ENCODE measurements at regions not wholly inside any gene's neighbourhood (a gene's known extent, or its start where the extent isn't known, plus 50 kb on each side); places are given as distances from the start of the nearest gene placed in this dataset.

DNA sequence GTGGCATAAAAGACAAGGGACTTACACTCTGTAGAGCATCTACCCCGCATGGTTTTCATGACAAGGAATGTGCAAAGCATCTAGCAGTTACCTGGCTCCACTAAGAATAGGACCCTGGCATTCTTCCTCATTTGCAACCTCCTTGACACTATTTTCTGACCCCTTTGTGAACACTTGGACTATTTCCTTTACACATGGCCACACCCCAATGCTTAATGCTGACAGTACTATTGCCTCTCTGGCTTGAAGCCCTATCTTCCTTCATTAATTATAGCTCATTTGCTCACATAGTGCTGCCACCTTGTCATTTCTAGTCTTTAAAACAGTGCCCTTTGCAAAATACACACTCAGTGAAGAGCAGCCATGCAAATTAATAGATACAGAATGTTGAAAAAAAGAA, 226.3 kb upstream of the VCX3A start:
- TF ChIP-seq, protein P1, sequence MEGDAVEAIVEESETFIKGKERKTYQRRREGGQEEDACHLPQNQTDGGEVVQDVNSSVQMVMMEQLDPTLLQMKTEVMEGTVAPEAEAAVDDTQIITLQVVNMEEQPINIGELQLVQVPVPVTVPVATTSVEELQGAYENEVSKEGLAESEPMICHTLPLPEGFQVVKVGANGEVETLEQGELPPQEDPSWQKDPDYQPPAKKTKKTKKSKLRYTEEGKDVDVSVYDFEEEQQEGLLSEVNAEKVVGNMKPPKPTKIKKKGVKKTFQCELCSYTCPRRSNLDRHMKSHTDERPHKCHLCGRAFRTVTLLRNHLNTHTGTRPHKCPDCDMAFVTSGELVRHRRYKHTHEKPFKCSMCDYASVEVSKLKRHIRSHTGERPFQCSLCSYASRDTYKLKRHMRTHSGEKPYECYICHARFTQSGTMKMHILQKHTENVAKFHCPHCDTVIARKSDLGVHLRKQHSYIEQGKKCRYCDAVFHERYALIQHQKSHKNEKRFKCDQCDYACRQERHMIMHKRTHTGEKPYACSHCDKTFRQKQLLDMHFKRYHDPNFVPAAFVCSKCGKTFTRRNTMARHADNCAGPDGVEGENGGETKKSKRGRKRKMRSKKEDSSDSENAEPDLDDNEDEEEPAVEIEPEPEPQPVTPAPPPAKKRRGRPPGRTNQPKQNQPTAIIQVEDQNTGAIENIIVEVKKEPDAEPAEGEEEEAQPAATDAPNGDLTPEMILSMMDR (IDR thresholded peaks at IDR 0.05; ENCODE audit: low read depth, low read length): no peak
- TF ChIP-seq EZH2phosphoT487 (IDR thresholded peaks at IDR 0.05; ENCODE audit: low read depth): no peak
